Astrocyte (in vitro differentiated cells and primary cell): ENCODE measurements at regions not wholly inside any gene's neighbourhood (a gene's known extent, or its start where the extent isn't known, plus 50 kb on each side); places are given as distances from the start of the nearest gene placed in this dataset.

Experiments used
- DNase-seq: peaks from one replicate; pipeline ENCODE4 v3.0.0-alpha.2; 2010; ENCODE audit warnings: low read depth
- FAIRE-seq: peaks from 2 replicates; lab custom pipeline; 2011; peaks lifted over from hg19 to GRCh38; lab: Jason Lieb, UNC
- H2AFZ ChIP-seq: 2 replicates; pipeline ENCODE4 v1.6.0; 2012; ENCODE audit warnings: low read depth, low read length, inconsistent platforms
- H3K27ac ChIP-seq: 2 replicates; pipeline ENCODE4 v1.5.1; 2011; ENCODE audit warnings: low read depth, low read length, inconsistent platforms
- H3K27me3 ChIP-seq: 2 replicates; pipeline ENCODE4 v1.6.0; 2011; ENCODE audit warnings: low read length, inconsistent platforms; ENCODE audit not compliant: insufficient read depth
- H3K36me3 ChIP-seq: 2 replicates; pipeline ENCODE4 v1.5.1; 2011; ENCODE audit warnings: low read length, inconsistent platforms; ENCODE audit not compliant: insufficient read depth
- H3K4me1 ChIP-seq: 2 replicates; pipeline ENCODE4 v1.5.1; 2011; ENCODE audit warnings: low read length, inconsistent platforms; ENCODE audit not compliant: insufficient read depth
- H3K4me2 ChIP-seq: 2 replicates; pipeline ENCODE4 v1.6.0; 2012; ENCODE audit warnings: low read length, inconsistent platforms
- H3K4me3 ChIP-seq: 2 replicates; pipeline ENCODE4 v1.5.1; 2011; ENCODE audit warnings: low read depth, mild to moderate bottlenecking, low read length, inconsistent platforms; ENCODE audit not compliant: insufficient read depth
- H3K79me2 ChIP-seq: 2 replicates; pipeline ENCODE4 v1.6.0; 2012; ENCODE audit warnings: mild to moderate bottlenecking, low read length, inconsistent platforms; ENCODE audit not compliant: insufficient read depth
- H3K9ac ChIP-seq: 2 replicates; pipeline ENCODE4 v1.6.0; 2012; ENCODE audit warnings: mild to moderate bottlenecking, low read length, inconsistent platforms
- H3K9me3 ChIP-seq: 2 replicates; pipeline ENCODE4 v1.5.1; 2012; ENCODE audit warnings: low read depth, mild to moderate bottlenecking, low read length, inconsistent platforms; ENCODE audit not compliant: insufficient read depth
- H4K20me1 ChIP-seq: 2 replicates; pipeline ENCODE4 v1.6.0; 2012; ENCODE audit warnings: low read length, inconsistent platforms; ENCODE audit not compliant: insufficient read depth
- H3K27ac Mint-ChIP-seq: one replicate; pipeline ENCODE4 v1.8.0; 2021; ENCODE audit warnings: mild to moderate bottlenecking, mixed read lengths; ENCODE audit not compliant: unreplicated experiment
- H3K27me3 Mint-ChIP-seq: one replicate; pipeline ENCODE4 v1.8.0; 2021; ENCODE audit warnings: low read depth, mixed read lengths; ENCODE audit not compliant: unreplicated experiment
- H3K36me3 Mint-ChIP-seq: one replicate; pipeline ENCODE4 v1.8.0; 2021; ENCODE audit warnings: low read depth, mixed read lengths; ENCODE audit not compliant: unreplicated experiment
- H3K4me1 Mint-ChIP-seq: one replicate; pipeline ENCODE4 v1.8.0; 2021; ENCODE audit warnings: low read depth, mixed read lengths; ENCODE audit not compliant: unreplicated experiment
- H3K4me3 Mint-ChIP-seq: one replicate; pipeline ENCODE4 v1.8.0; 2021; ENCODE audit warnings: mild to moderate bottlenecking, moderate library complexity, mixed read lengths; ENCODE audit not compliant: unreplicated experiment
- H3K9me3 Mint-ChIP-seq: one replicate; pipeline ENCODE4 v1.8.0; 2021; ENCODE audit warnings: mild to moderate bottlenecking, mixed read lengths; ENCODE audit not compliant: unreplicated experiment
- EZH2 ChIP-seq: IDR thresholded peaks from 2 replicates; pipeline ENCODE4 v1.6.1; 2012; ENCODE audit warnings: mild to moderate bottlenecking, low read length, inconsistent platforms; ENCODE audit not compliant: insufficient read depth
- TF ChIP-seq, protein P1 (sequence below): IDR thresholded peaks from 2 replicates; pipeline ENCODE4 v1.5.1; 2011; ENCODE audit warnings: low read depth, mild to moderate bottlenecking, inconsistent platforms, low read length, moderate library complexity; ENCODE audit not compliant: insufficient read depth

GRCh38 chr22:48474881-48475280 lies 1352.8 kb downstream of the BRD1 start:
- H3K4me2 ChIP-seq = no peak overlapping the region
- H3K4me1 ChIP-seq = no peaks in the 10 kb centered on the region
- Mint-ChIP-seq H3K9me3 (no peaks in the 10 kb centered on the region), H3K36me3 (no peaks in the 10 kb centered on the region), H3K27ac (no peak overlapping the region), H3K4me3 (no peak overlapping the region), H3K4me1 (no peaks in the 10 kb centered on the region), H3K27me3 (peaks cover 4% of the 10 kb centered on the region)
- no peaks in the 10 kb centered on the region for H3K36me3 ChIP-seq
- no peaks in the 10 kb centered on the region for H3K9me3 ChIP-seq
- FAIRE-seq = no peak
- no peak for DNase-seq
- H4K20me1 ChIP-seq = no peaks in the 10 kb centered on the region
- H3K4me3 ChIP-seq = no peak overlapping the region
- no peak overlapping the region for H3K9ac ChIP-seq
- no peak overlapping the region for H2AFZ ChIP-seq
- H3K27me3 ChIP-seq = no peaks in the 10 kb centered on the region
- H3K79me2 ChIP-seq = no peaks in the 10 kb centered on the region
- H3K27ac ChIP-seq = no peak overlapping the region
- TF ChIP-seq, protein P1, sequence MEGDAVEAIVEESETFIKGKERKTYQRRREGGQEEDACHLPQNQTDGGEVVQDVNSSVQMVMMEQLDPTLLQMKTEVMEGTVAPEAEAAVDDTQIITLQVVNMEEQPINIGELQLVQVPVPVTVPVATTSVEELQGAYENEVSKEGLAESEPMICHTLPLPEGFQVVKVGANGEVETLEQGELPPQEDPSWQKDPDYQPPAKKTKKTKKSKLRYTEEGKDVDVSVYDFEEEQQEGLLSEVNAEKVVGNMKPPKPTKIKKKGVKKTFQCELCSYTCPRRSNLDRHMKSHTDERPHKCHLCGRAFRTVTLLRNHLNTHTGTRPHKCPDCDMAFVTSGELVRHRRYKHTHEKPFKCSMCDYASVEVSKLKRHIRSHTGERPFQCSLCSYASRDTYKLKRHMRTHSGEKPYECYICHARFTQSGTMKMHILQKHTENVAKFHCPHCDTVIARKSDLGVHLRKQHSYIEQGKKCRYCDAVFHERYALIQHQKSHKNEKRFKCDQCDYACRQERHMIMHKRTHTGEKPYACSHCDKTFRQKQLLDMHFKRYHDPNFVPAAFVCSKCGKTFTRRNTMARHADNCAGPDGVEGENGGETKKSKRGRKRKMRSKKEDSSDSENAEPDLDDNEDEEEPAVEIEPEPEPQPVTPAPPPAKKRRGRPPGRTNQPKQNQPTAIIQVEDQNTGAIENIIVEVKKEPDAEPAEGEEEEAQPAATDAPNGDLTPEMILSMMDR = no peak
- TF ChIP-seq EZH2 = no peak

DNA sequence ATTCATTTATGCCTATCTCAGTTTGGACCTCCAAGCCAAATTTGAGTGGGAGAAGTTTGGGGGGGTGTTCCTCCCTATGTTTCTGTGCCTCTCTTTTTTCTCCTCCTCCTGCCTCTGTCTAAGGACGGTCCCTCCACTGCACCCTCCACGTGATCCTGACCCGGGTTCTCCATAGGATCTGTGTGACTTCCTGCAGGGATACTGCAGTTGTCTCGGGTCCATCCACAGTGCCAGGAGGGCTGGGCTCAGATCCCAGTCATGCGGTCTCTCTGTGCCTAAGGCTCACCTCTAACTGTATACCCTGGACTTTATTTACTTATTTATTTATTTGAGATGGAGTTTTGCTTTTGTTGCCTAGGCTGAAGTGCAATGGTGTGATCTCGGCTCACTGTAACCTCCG lies 1354.5 kb downstream of the BRD1 start:
- H3K9me3 Mint-ChIP-seq = no peaks in the 10 kb centered on the region
- H3K4me1 ChIP-seq = no peaks in the 10 kb centered on the region
- H3K27ac ChIP-seq = no peak overlapping the region
- H3K27me3 Mint-ChIP-seq = no peaks in the 10 kb centered on the region
- FAIRE-seq = no peak
- H3K4me2 ChIP-seq = no peak overlapping the region
- no peaks in the 10 kb centered on the region for H3K4me1 Mint-ChIP-seq
- no peak overlapping the region for H3K27ac Mint-ChIP-seq
- no peak overlapping the region for H3K4me3 Mint-ChIP-seq
- H3K36me3 ChIP-seq = no peaks in the 10 kb centered on the region
- H3K27me3 ChIP-seq = no peaks in the 10 kb centered on the region
- no peak overlapping the region for H3K4me3 ChIP-seq
- no peaks in the 10 kb centered on the region for H3K36me3 Mint-ChIP-seq
- no peak for DNase-seq
- H4K20me1 ChIP-seq = no peaks in the 10 kb centered on the region
- no peak overlapping the region for H3K9ac ChIP-seq
- no peaks in the 10 kb centered on the region for H3K79me2 ChIP-seq
- TF ChIP-seq, protein P1 = no peak
- no peak overlapping the region for H2AFZ ChIP-seq
- no peaks in the 10 kb centered on the region for H3K9me3 ChIP-seq

GRCh38 chr22:48464246-48464645 lies 1363.4 kb downstream of the BRD1 start:
- no peaks in the 10 kb centered on the region for H3K9me3 Mint-ChIP-seq
- Histone ChIP-seq H3K4me3 (no peak overlapping the region), H3K27ac (no peak overlapping the region), H3K36me3 (no peaks in the 10 kb centered on the region), H3K9me3 (no peaks in the 10 kb centered on the region), H3K4me1 (no peaks in the 10 kb centered on the region), H2AFZ (no peak overlapping the region), H3K4me2 (no peak overlapping the region), H3K27me3 (no peaks in the 10 kb centered on the region), H3K79me2 (no peaks in the 10 kb centered on the region), H3K9ac (no peak overlapping the region), H4K20me1 (no peaks in the 10 kb centered on the region)
- no peak overlapping the region for H3K27ac Mint-ChIP-seq
- DNase-seq (no peak), FAIRE-seq (no peak)
- H3K27me3 Mint-ChIP-seq = peaks cover 13% of the 10 kb centered on the region
- no peaks in the 10 kb centered on the region for H3K36me3 Mint-ChIP-seq
- no peaks in the 10 kb centered on the region for H3K4me1 Mint-ChIP-seq
- no peak overlapping the region for H3K4me3 Mint-ChIP-seq
- TF ChIP-seq, protein P1 = no peak
- TF ChIP-seq EZH2 = no peak
